WI38 (cell line): ENCODE measurements at regions not wholly inside any gene's neighbourhood (a gene's known extent, or its start where the extent isn't known, plus 50 kb on each side); places are given as distances from the start of the nearest gene placed in this dataset.

Source experiments
- H3K4me3 ChIP-seq: 2 replicates; pipeline ENCODE4 v1.5.1; 2011; ENCODE audit warnings: low read depth, mild to moderate bottlenecking, control low read depth, low read length
- TF ChIP-seq, protein P1 (sequence below): IDR thresholded peaks from 2 replicates; pipeline ENCODE4 v1.5.1; 2012; ENCODE audit warnings: low read depth, mild to moderate bottlenecking, control low read depth, low read length

- H3K4me3 ChIP-seq: no peak overlapping the region
- TF ChIP-seq, protein P1, sequence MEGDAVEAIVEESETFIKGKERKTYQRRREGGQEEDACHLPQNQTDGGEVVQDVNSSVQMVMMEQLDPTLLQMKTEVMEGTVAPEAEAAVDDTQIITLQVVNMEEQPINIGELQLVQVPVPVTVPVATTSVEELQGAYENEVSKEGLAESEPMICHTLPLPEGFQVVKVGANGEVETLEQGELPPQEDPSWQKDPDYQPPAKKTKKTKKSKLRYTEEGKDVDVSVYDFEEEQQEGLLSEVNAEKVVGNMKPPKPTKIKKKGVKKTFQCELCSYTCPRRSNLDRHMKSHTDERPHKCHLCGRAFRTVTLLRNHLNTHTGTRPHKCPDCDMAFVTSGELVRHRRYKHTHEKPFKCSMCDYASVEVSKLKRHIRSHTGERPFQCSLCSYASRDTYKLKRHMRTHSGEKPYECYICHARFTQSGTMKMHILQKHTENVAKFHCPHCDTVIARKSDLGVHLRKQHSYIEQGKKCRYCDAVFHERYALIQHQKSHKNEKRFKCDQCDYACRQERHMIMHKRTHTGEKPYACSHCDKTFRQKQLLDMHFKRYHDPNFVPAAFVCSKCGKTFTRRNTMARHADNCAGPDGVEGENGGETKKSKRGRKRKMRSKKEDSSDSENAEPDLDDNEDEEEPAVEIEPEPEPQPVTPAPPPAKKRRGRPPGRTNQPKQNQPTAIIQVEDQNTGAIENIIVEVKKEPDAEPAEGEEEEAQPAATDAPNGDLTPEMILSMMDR: peak; percentile 62
Observed at GRCh38 chr2:160970052-160970965, 189.9 kb upstream of the TANK start.

DNA sequence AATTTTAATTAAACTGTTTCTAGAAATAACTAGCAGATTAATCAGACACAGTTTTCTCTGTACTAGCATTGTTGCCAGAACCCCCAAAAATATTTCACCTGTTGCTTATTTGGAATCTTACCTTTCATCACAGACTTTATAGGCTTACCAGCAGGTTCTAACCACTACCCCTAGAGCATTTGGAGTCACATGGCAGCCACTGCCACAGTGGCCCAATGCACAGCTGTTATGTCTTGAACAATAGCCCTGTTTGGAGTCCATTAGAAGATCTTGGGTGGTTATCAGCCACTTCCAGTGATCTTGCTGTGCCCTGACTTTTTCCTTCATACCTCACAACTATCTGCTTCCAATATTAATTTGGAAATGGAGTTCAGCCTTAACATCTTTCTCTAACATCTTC lies 186.2 kb upstream of the TANK start:
- no peak overlapping the region for H3K4me3 ChIP-seq
- TF ChIP-seq, protein P1: no peak

- H3K4me3 ChIP-seq: no peak overlapping the region
- TF ChIP-seq, protein P1: no peak
Observed at GRCh38 chr2:160974803-160975202, 185.4 kb upstream of the TANK start.

DNA sequence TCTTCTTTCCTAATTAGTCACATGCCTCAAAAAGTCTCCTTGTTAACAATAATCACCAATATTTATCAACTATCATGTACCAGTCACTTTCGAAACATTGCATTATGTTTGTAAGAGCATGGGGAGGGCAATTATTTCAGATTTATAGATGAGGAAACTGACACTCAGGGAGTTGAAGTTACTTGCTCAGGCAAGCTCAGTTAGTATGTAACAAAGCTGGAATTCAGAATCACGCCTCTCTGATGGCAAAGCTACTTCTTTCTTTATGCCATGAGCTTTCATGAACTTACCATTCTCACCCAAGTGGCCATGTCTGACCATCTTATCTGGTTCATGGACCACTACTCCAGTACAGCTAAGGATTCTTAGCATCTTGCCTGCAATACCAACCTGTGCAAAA lies 183.4 kb upstream of the TANK start:
- H3K4me3 ChIP-seq: no peak overlapping the region
- TF ChIP-seq, protein P1: no peak

DNA sequence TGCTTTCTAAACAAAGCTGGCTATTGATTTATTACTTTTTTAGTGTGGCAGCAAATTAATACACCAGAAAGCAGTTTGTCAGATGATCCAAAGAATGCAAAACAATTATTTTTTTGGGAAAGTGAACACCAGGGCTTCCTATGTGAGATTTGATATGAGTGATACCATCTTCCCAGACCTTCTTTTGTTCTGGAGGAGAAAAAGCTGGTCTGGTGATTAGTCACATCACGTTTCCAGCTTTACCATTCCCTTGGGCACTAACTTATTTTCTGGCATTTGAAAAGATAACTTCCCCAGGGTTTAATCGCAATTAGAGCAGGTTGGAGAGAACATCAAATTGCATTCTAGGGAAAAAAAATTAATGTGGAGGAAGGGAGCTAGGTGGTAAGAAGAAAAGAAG lies 182.9 kb upstream of the TANK start:
- TF ChIP-seq, protein P1: no peak
- no peak overlapping the region for H3K4me3 ChIP-seq

DNA sequence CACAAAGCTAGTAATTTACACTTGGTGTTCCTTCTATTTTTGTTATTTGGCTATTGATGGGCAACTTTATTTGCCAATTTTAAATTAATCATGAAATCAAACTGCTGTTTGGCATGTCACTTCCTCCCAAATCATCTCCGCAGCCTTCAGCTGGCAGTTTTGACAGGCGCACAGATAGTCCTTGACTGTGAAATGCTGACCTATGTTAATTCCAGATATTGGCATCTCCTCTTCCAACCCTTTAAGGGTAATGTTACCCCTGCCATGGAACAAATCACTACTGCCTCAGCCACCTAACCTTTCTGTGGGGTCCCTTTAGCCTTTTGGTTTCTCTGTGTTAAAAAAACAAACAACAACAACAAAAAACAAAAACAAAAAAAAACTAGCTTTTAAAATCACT lies 182.4 kb upstream of the TANK start:
- TF ChIP-seq, protein P1: no peak
- no peak overlapping the region for H3K4me3 ChIP-seq

- TF ChIP-seq, protein P1: no peak
- H3K4me3 ChIP-seq: no peak overlapping the region
Observed at GRCh38 chr2:160984426-160985077, 175.7 kb upstream of the TANK start.
